Spleen (tissue), 7 donors: ENCODE measurements at regions not wholly inside any gene's neighbourhood (a gene's known extent, or its start where the extent isn't known, plus 50 kb on each side); places are given as distances from the start of the nearest gene placed in this dataset.

Experiments
- POLR2A ChIP-seq, 3 donors: fragments of 450-650 bp; IDR thresholded peaks; one replicate each; pipeline ENCODE4 v1.5.1; 2017; ENCODE audit warnings: antibody characterized with exemption in 3 of 3, mild to moderate bottlenecking in 1 of 3
- TF ChIP-seq, protein P1 (sequence below), 11 experiments: fragments of 200-600 bp in 7 of 11; fragments of 450-650 bp in 4 of 11; sonication (generic) in 4 of 11; IDR thresholded peaks in 8 of 11; conservative IDR thresholded peaks in 3 of 11; 1 replicate in 7 of 11; 2 replicates in 4 of 11; pipeline versions ENCODE4 v1.4.0 to v1.8.0; 2016 to 2021; ENCODE audit warnings: antibody characterized with exemption in 11 of 11, inconsistent platforms in 4 of 11, mild to moderate bottlenecking in 1 of 11
- donor health status: DM: no; HTN: no; CAD: no; lungs with moderate emphysema.
- donor health status: DM: no; HTN: no; CAD: no.
- donor health status: DM: no; HTN: no; CAD: no.

DNA sequence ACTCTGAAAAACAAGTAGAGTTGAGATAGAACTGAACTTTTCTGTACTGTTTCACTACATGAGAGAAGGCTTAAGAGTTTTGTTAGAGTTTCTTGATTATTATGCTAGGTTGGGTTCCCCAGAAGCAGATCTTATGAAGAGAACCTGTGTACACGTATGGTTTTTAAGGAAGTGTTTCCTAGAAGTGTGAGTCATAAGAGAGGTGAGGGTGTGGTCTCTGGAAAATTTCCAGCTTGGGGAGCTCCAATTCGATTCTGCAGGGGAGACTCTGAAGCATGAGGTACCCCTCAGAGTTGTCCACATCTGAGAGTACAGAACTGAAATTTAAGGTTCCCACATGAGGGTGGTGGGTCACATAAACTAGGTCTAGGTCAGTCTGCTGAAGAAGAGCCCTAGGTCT lies 83.3 kb upstream of the MAP2 start:
- TF ChIP-seq, protein P1, sequence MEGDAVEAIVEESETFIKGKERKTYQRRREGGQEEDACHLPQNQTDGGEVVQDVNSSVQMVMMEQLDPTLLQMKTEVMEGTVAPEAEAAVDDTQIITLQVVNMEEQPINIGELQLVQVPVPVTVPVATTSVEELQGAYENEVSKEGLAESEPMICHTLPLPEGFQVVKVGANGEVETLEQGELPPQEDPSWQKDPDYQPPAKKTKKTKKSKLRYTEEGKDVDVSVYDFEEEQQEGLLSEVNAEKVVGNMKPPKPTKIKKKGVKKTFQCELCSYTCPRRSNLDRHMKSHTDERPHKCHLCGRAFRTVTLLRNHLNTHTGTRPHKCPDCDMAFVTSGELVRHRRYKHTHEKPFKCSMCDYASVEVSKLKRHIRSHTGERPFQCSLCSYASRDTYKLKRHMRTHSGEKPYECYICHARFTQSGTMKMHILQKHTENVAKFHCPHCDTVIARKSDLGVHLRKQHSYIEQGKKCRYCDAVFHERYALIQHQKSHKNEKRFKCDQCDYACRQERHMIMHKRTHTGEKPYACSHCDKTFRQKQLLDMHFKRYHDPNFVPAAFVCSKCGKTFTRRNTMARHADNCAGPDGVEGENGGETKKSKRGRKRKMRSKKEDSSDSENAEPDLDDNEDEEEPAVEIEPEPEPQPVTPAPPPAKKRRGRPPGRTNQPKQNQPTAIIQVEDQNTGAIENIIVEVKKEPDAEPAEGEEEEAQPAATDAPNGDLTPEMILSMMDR (IDR thresholded peaks at IDR 0.05 in 8 of 11, conservative IDR thresholded peaks at IDR 0.05 in 3 of 11): no peak
- TF ChIP-seq POLR2A (IDR thresholded peaks at IDR 0.05): no peak
